HEK293 (cell line): ENCODE measurements at regions not wholly inside any gene's neighbourhood (a gene's known extent, or its start where the extent isn't known, plus 50 kb on each side); places are given as distances from the start of the nearest gene placed in this dataset.

Source experiments
- CTCF ChIA-PET: fragments of 350-600 bp; formaldehyde crosslinking; extraction: SDS; loops from one replicate; lab custom pipeline; 2021; ENCODE audit warnings: antibody characterized with exemption; lab: Yijun Ruan, JAX
- POLR2A ChIA-PET: fragments of 300-600 bp; formaldehyde crosslinking; extraction: SDS; loops from one replicate; lab custom pipeline; 2020; ENCODE audit warnings: antibody characterized with exemption, inconsistent platforms; lab: Yijun Ruan, JAX
- H3K27ac ChIP-seq: fragments of 200-500 bp; sonication (Bioruptor generic); 2 replicates; pipeline ENCODE4 v1.5.1; 2014; ENCODE audit warnings: low read depth, low read length, control low read depth, inconsistent platforms; ENCODE audit errors: extremely low read depth
- H3K36me3 ChIP-seq, 2 experiments: fragments of 200-500 bp in 1 of 2; sonication (Bioruptor generic) in 1 of 2; 1 replicate in 1 of 2; 2 replicates in 1 of 2; pipeline ENCODE4 v1.5.1; 2014 to 2017; ENCODE audit warnings: inconsistent platforms in 2 of 2, low read length in 2 of 2; ENCODE audit not compliant: control insufficient read depth in 2 of 2, insufficient read depth in 1 of 2
- H3K4me1 ChIP-seq: fragments of 200-500 bp; sonication (Bioruptor generic); 2 replicates; pipeline ENCODE4 v1.5.1; 2014; ENCODE audit warnings: mild to moderate bottlenecking, low read length, inconsistent platforms; ENCODE audit not compliant: control insufficient read depth, insufficient read depth
- H3K4me3 ChIP-seq: 2 replicates; pipeline ENCODE4 v1.5.1; 2011; ENCODE audit warnings: low read depth, mild to moderate bottlenecking, control low read depth, low read length, moderate library complexity
- H3K9me3 ChIP-seq: fragments of 200-500 bp; sonication (Bioruptor generic); 2 replicates; pipeline ENCODE4 v1.5.1; 2014; ENCODE audit warnings: low read depth, low read length, inconsistent platforms; ENCODE audit not compliant: control insufficient read depth, insufficient read depth
- FEZF1 ChIP-seq: fragments of 450-650 bp; formaldehyde crosslinking; IDR thresholded peaks from 2 replicates; pipeline ENCODE4 v1.5.1; 2016; ENCODE audit warnings: missing biosample characterization, missing genetic modification characterization
- HOXD13 ChIP-seq: sonication (generic); formaldehyde crosslinking; IDR thresholded peaks from 2 replicates; pipeline ENCODE4 v1.8.0; 2022; ENCODE audit warnings: missing genetic modification reagents, borderline replicate concordance
- KLF1 ChIP-seq: fragments of 450-650 bp; formaldehyde crosslinking; IDR thresholded peaks from 2 replicates; pipeline ENCODE4 v1.5.1; 2016; ENCODE audit warnings: missing biosample characterization, missing genetic modification characterization
- MZF1 ChIP-seq: fragments of 450-650 bp; formaldehyde crosslinking; IDR thresholded peaks from 2 replicates; pipeline ENCODE4 v1.5.1; 2017; ENCODE audit warnings: missing biosample characterization, missing genetic modification characterization, borderline replicate concordance
- PRDM4 ChIP-seq: fragments of 450-650 bp; formaldehyde crosslinking; IDR thresholded peaks from 2 replicates; pipeline ENCODE4 v1.5.1; 2017; ENCODE audit warnings: missing biosample characterization, missing genetic modification characterization
- SALL2 ChIP-seq: fragments of 450-650 bp; formaldehyde crosslinking; IDR thresholded peaks from 2 replicates; pipeline ENCODE4 v1.5.0; 2017; ENCODE audit warnings: missing biosample characterization, mild to moderate bottlenecking, missing genetic modification characterization, borderline replicate concordance
- SCRT1 ChIP-seq: fragments of 450-650 bp; formaldehyde crosslinking; IDR thresholded peaks from 2 replicates; pipeline ENCODE4 v1.5.1; 2016; ENCODE audit warnings: missing biosample characterization, missing genetic modification characterization, borderline replicate concordance
- SP2 ChIP-seq: fragments of 450-650 bp; formaldehyde crosslinking; IDR thresholded peaks from 2 replicates; pipeline ENCODE4 v1.5.1; 2016; ENCODE audit warnings: missing biosample characterization, missing genetic modification characterization
- SP3 ChIP-seq: fragments of 450-650 bp; formaldehyde crosslinking; IDR thresholded peaks from 2 replicates; pipeline ENCODE4 v1.5.1; 2016; ENCODE audit warnings: missing biosample characterization, missing genetic modification characterization
- ZBTB10 ChIP-seq: fragments of 450-650 bp; formaldehyde crosslinking; IDR thresholded peaks from 2 replicates; pipeline ENCODE4 v1.5.1; 2016; ENCODE audit warnings: missing biosample characterization, missing genetic modification characterization
- ZNF2 ChIP-seq: fragments of 450-650 bp; formaldehyde crosslinking; IDR thresholded peaks from 2 replicates; pipeline ENCODE4 v1.5.1; 2016; ENCODE audit warnings: missing biosample characterization, missing genetic modification characterization
- ZNF24 ChIP-seq: fragments of 450-650 bp; formaldehyde crosslinking; IDR thresholded peaks from 2 replicates; pipeline ENCODE4 v1.5.1; 2016; ENCODE audit warnings: missing biosample characterization, missing genetic modification characterization
- ZNF302 ChIP-seq: fragments of 450-650 bp; formaldehyde crosslinking; IDR thresholded peaks from 2 replicates; pipeline ENCODE4 v1.5.1; 2016; ENCODE audit warnings: missing biosample characterization, missing genetic modification characterization, low read depth
- ZNF324 ChIP-seq: fragments of 450-650 bp; formaldehyde crosslinking; IDR thresholded peaks from 2 replicates; pipeline ENCODE4 v1.5.1; 2016; ENCODE audit warnings: missing biosample characterization, missing genetic modification characterization
- ZNF362 ChIP-seq: fragments of 450-650 bp; formaldehyde crosslinking; IDR thresholded peaks from 2 replicates; pipeline ENCODE4 v1.5.1; 2016; ENCODE audit warnings: missing biosample characterization, missing genetic modification characterization
- ZNF366 ChIP-seq: fragments of 450-650 bp; formaldehyde crosslinking; conservative IDR thresholded peaks from 2 replicates; pipeline ENCODE4 v1.5.1; 2016; ENCODE audit warnings: missing biosample characterization, missing genetic modification characterization
- ZNF416 ChIP-seq: fragments of 450-650 bp; formaldehyde crosslinking; IDR thresholded peaks from 2 replicates; pipeline ENCODE4 v1.5.1; 2016; ENCODE audit warnings: missing biosample characterization, missing genetic modification characterization
- ZNF521 ChIP-seq: fragments of 450-650 bp; formaldehyde crosslinking; IDR thresholded peaks from 2 replicates; pipeline ENCODE4 v1.5.1; 2017; ENCODE audit warnings: missing biosample characterization, mild to moderate bottlenecking, missing genetic modification characterization
- ZNF585B ChIP-seq: fragments of 450-650 bp; formaldehyde crosslinking; IDR thresholded peaks from 2 replicates; pipeline ENCODE4 v1.5.1; 2016; ENCODE audit warnings: missing biosample characterization, missing genetic modification characterization
- ZNF660 ChIP-seq: fragments of 450-650 bp; IDR thresholded peaks from 2 replicates; pipeline ENCODE4 v1.5.1; 2018; ENCODE audit warnings: missing biosample characterization, mild to moderate bottlenecking, missing genetic modification characterization
- ZNF677 ChIP-seq: fragments of 450-650 bp; IDR thresholded peaks from 2 replicates; pipeline ENCODE4 v1.5.0; 2018; ENCODE audit warnings: missing biosample characterization, mild to moderate bottlenecking, missing genetic modification characterization, moderate library complexity
- ZNF76 ChIP-seq: fragments of 450-650 bp; formaldehyde crosslinking; IDR thresholded peaks from 2 replicates; pipeline ENCODE4; 2016; ENCODE audit warnings: low read depth, missing biosample characterization, missing genetic modification characterization, borderline replicate concordance
- ZNF768 ChIP-seq: fragments of 450-650 bp; formaldehyde crosslinking; IDR thresholded peaks from 2 replicates; pipeline ENCODE4 v1.5.1; 2018; ENCODE audit warnings: missing biosample characterization, mild to moderate bottlenecking, missing genetic modification characterization

- ChIA-PET CTCF (no interaction called here), POLR2A (no interaction called here)
- H3K27ac ChIP-seq: no peak overlapping the region
- H3K4me1 ChIP-seq: peaks cover 2% of the 10 kb centered on the region; the same call in 1 of the 2 replicates
- no peaks in the 10 kb centered on the region for H3K9me3 ChIP-seq
- no peak overlapping the region for H3K4me3 ChIP-seq
- H3K36me3 ChIP-seq: no peaks in the 10 kb centered on the region
- TF ChIP-seq ZNF2 (tag by site-specific recombination): no peak
- no peak for TF ChIP-seq SALL2 (tag by site-specific recombination)
- no peak for TF ChIP-seq ZNF302 (tag by site-specific recombination)
- no peak for TF ChIP-seq SP2 (tag by site-specific recombination)
- TF ChIP-seq ZNF585B: no peak
- no peak for TF ChIP-seq MZF1 (tag by site-specific recombination)
- TF ChIP-seq PRDM4 (tag by site-specific recombination): no peak
- TF ChIP-seq ZNF324 (tag by site-specific recombination): no peak
- TF ChIP-seq ZNF362 (tag by site-specific recombination): no peak
- no peak for TF ChIP-seq ZNF366 (tag by site-specific recombination)
- no peak for TF ChIP-seq ZNF416 (tag by site-specific recombination)
- TF ChIP-seq HOXD13 (CRISPR knock-in tag): no peak
- TF ChIP-seq SCRT1 (tag by site-specific recombination): no peak
- TF ChIP-seq KLF1 (tag by site-specific recombination): no peak
- no peak for TF ChIP-seq SP3 (tag by site-specific recombination)
- TF ChIP-seq, all 188 proteins: peak for 0
These were observed 2304.0 kb downstream of the ARAP2 start for GRCh38 chr4:33940281-33940680.

GRCh38 chr4:33941854-33942253 is 2302.5 kb downstream of the ARAP2 start:
- no peak for TF ChIP-seq FEZF1 (tag by site-specific recombination)
- TF ChIP-seq ZNF768 (tag by site-specific recombination): no peak
- TF ChIP-seq ZNF76: no peak
- no peak for TF ChIP-seq ZNF521 (tag by site-specific recombination)
- no peak for TF ChIP-seq ZNF660 (tag by site-specific recombination)
- no peak for TF ChIP-seq ZNF24
- no peak for TF ChIP-seq ZNF677 (tag by site-specific recombination)
- no peak for TF ChIP-seq ZBTB10
- ChIA-PET CTCF (no interaction called here), POLR2A (no interaction called here)
- peaks cover 2% of the 10 kb centered on the region; the same call in 1 of the 2 replicates for H3K4me1 ChIP-seq
- H3K9me3 ChIP-seq: no peaks in the 10 kb centered on the region
- H3K4me3 ChIP-seq: no peak overlapping the region
- no peak overlapping the region for H3K27ac ChIP-seq
- no peaks in the 10 kb centered on the region for H3K36me3 ChIP-seq
